GM18861 (cell line): ENCODE measurements at regions not wholly inside any gene's neighbourhood (a gene's known extent, or its start where the extent isn't known, plus 50 kb on each side); places are given as distances from the start of the nearest gene placed in this dataset.
"Not testable (repeated sequence)": the region's sequence is repeated elsewhere in the genome, so short reads cannot be mapped to it uniquely, and the experiment has no call there.

Experiments used
- ATAC-seq: cut with Tn5 transposase; IDR thresholded peaks from one replicate; pipeline ENCODE4 v1.9.1; 2021; ENCODE audit not compliant: unreplicated experiment

GRCh38 chr13:104580931-104581330, 1514.7 kb upstream of the SLC10A2 start:
- ATAC-seq: no peak

- ATAC-seq: no peak
These were observed 1511.0 kb upstream of the SLC10A2 start for GRCh38 chr13:104577071-104577815.

- no peak for ATAC-seq
These were observed 1505.6 kb upstream of the SLC10A2 start for GRCh38 chr13:104571893-104572229.

- no peak for ATAC-seq
These were observed 1505.1 kb upstream of the SLC10A2 start for GRCh38 chr13:104571161-104571892.

GRCh38 chr13:104567114-104567513, 1500.9 kb upstream of the SLC10A2 start:
- no peak for ATAC-seq

- no peak for ATAC-seq
These were observed 1499.7 kb upstream of the SLC10A2 start for GRCh38 chr13:104565888-104566287.

- no peak for ATAC-seq
These were observed 1487.7 kb upstream of the SLC10A2 start for GRCh38 chr13:104553896-104554295.

- ATAC-seq: no peak
These were observed 1487.0 kb upstream of the SLC10A2 start for GRCh38 chr13:104553186-104553585.

GRCh38 chr13:104534847-104535246, 1468.6 kb upstream of the SLC10A2 start:
- no peak for ATAC-seq

GRCh38 chr13:104532132-104532531, 1465.9 kb upstream of the SLC10A2 start:
- ATAC-seq: no peak

GRCh38 chr13:104530741-104531140, 1464.5 kb upstream of the SLC10A2 start:
- no peak for ATAC-seq

- no peak for ATAC-seq
These were observed 1460.3 kb upstream of the SLC10A2 start for GRCh38 chr13:104526561-104526960.

- ATAC-seq: no peak
These were observed 1459.2 kb upstream of the SLC10A2 start for GRCh38 chr13:104525467-104525866.

- ATAC-seq: no peak
These were observed 1456.2 kb upstream of the SLC10A2 start for GRCh38 chr13:104522235-104523072.

- ATAC-seq: no peak
These were observed 1444.2 kb upstream of the SLC10A2 start for GRCh38 chr13:104510422-104510821.

GRCh38 chr13:104493502-104493901, 1427.3 kb upstream of the SLC10A2 start:
- not testable (repeated sequence) for ATAC-seq

- ATAC-seq: no peak
These were observed 1425.7 kb upstream of the SLC10A2 start for GRCh38 chr13:104491916-104492315.

- no peak for ATAC-seq
These were observed 1420.8 kb upstream of the SLC10A2 start for GRCh38 chr13:104487006-104487405.

GRCh38 chr13:104485571-104485970, 1419.4 kb upstream of the SLC10A2 start:
- no peak for ATAC-seq

- ATAC-seq: no peak
These were observed 1417.4 kb upstream of the SLC10A2 start for GRCh38 chr13:104483631-104484030.

GRCh38 chr13:104477261-104477660, 1411.0 kb upstream of the SLC10A2 start:
- ATAC-seq: no peak

- ATAC-seq: no peak
These were observed 1407.7 kb upstream of the SLC10A2 start for GRCh38 chr13:104473936-104474335.
